Kidney (tissue), 13 donors: ENCODE measurements at regions not wholly inside any gene's neighbourhood (a gene's known extent, or its start where the extent isn't known, plus 50 kb on each side); places are given as distances from the start of the nearest gene placed in this dataset.

Experiments used
- DNase-seq, 5 donors: peaks; one replicate each; pipeline ENCODE4 v3.0.0-alpha.2; 2013 to 2020
- FAIRE-seq: peaks from 2 replicates; lab custom pipeline; 2012; peaks lifted over from hg19 to GRCh38; lab: Jason Lieb, UNC
- H3K27ac ChIP-seq, 2 donors: one replicate each; pipeline ENCODE4 v1.7.0; 2013; ENCODE audit warnings: low read depth in 2 of 2, low read length in 2 of 2, inconsistent platforms in 1 of 2
- H3K27me3 ChIP-seq: one replicate; pipeline ENCODE4 v1.7.1; 2013; ENCODE audit warnings: low read length, inconsistent platforms; ENCODE audit not compliant: control insufficient read depth, insufficient read depth
- H3K36me3 ChIP-seq, 3 donors: one replicate each; pipeline versions ENCODE4 v1.7.0 to v1.7.1; 2013; ENCODE audit warnings: low read length in 3 of 3, control low read depth in 1 of 3, inconsistent platforms in 1 of 3; ENCODE audit not compliant: insufficient read depth in 3 of 3, control insufficient read depth in 2 of 3
- H3K4me1 ChIP-seq, 3 donors: one replicate each; pipeline versions ENCODE4 v1.7.0 to v1.7.1; 2013; ENCODE audit warnings: low read length in 3 of 3, inconsistent platforms in 1 of 3, low read depth in 1 of 3; ENCODE audit not compliant: control insufficient read depth in 2 of 3, insufficient read depth in 2 of 3
- H3K4me3 ChIP-seq, 3 donors: one replicate each; pipeline versions ENCODE4 v1.7.0 to v1.8.1; 2013; ENCODE audit warnings: low read length in 3 of 3, control low read depth in 1 of 3, inconsistent platforms in 1 of 3
- H3K9ac ChIP-seq, 3 donors: one replicate each; pipeline versions ENCODE4 v1.7.0 to v1.7.1; 2013; ENCODE audit warnings: low read length in 3 of 3, control low read depth in 1 of 3, inconsistent platforms in 1 of 3
- H3K9me3 ChIP-seq, 3 donors: one replicate each; pipeline versions ENCODE4 v1.7.0 to v1.7.1; 2013; ENCODE audit warnings: low read length in 3 of 3, control low read depth in 1 of 3, inconsistent platforms in 1 of 3; ENCODE audit not compliant: control insufficient read depth in 2 of 3, insufficient read depth in 1 of 3
- CTCF ChIP-seq: IDR thresholded peaks from 3 replicates; pipeline ENCODE4 v1.5.1; 2012; ENCODE audit warnings: mild to moderate bottlenecking, moderate library complexity, borderline replicate concordance; ENCODE audit not compliant: insufficient read depth; ENCODE audit errors: extremely low read depth
- intact Hi-C: fragments of 100-400 bp; cut with DNase I; formaldehyde crosslinking; loops from one replicate; pipeline ENCODE4 v1.11.1; 2022
- donor health status: control.
- donor health status: control.
- donor health status: control.
- donor health status: control.
- donor health status: control.
- donor health status: DM: yes; HTN: yes; CAD: no.
- donor health status: Normal renal cell carcinoma (clear cell type).

GRCh38 chr3:4001976-4002375 lies 202.7 kb downstream of the LRRN1 start:
- no peak overlapping the region for H3K27ac ChIP-seq
- no peaks in the 10 kb centered on the region for H3K4me1 ChIP-seq
- H3K36me3 ChIP-seq: no peaks in the 10 kb centered on the region
- DNase-seq (no peak), FAIRE-seq (no peak)
- no peaks in the 10 kb centered on the region for H3K9me3 ChIP-seq
- H3K9ac ChIP-seq: no peak overlapping the region
- TF ChIP-seq CTCF: no peak
- no peaks in the 10 kb centered on the region for H3K27me3 ChIP-seq
- intact Hi-C loops: no loop called here
- H3K4me3 ChIP-seq: no peak overlapping the region

GRCh38 chr3:4006288-4006687 lies 207.1 kb downstream of the LRRN1 start:
- H3K9me3 ChIP-seq: no peaks in the 10 kb centered on the region
- no peaks in the 10 kb centered on the region for H3K4me1 ChIP-seq
- no peaks in the 10 kb centered on the region for H3K27me3 ChIP-seq
- intact Hi-C loops: no loop called here
- H3K4me3 ChIP-seq: no peak overlapping the region
- no peak for TF ChIP-seq CTCF
- FAIRE-seq: no peak
- no peak overlapping the region for H3K27ac ChIP-seq
- H3K9ac ChIP-seq: no peak overlapping the region
- no peak for DNase-seq
- H3K36me3 ChIP-seq: no peaks in the 10 kb centered on the region

- FAIRE-seq: no peak
- Histone ChIP-seq H3K9ac (no peak overlapping the region), H3K27me3 (no peaks in the 10 kb centered on the region), H3K4me3 (no peak overlapping the region), H3K4me1 (no peaks in the 10 kb centered on the region), H3K36me3 (no peaks in the 10 kb centered on the region), H3K27ac (no peak overlapping the region), H3K9me3 (no peaks in the 10 kb centered on the region)
- DNase-seq: no peak
- TF ChIP-seq CTCF: no peak
- intact Hi-C loops: no loop called here
These were observed 209.0 kb downstream of the LRRN1 start for GRCh38 chr3:4008205-4008604.

GRCh38 chr3:4011166-4011565 lies 211.9 kb downstream of the LRRN1 start:
- Histone ChIP-seq H3K9me3 (no peaks in the 10 kb centered on the region), H3K4me1 (no peaks in the 10 kb centered on the region), H3K36me3 (no peaks in the 10 kb centered on the region), H3K9ac (no peak overlapping the region), H3K27ac (no peak overlapping the region), H3K27me3 (no peaks in the 10 kb centered on the region), H3K4me3 (no peak overlapping the region)
- no peak for FAIRE-seq
- no peak for TF ChIP-seq CTCF
- DNase-seq: no peak
- intact Hi-C loops: no loop called here
